ENCODE measurements at regions not wholly inside any gene's neighbourhood (a gene's known extent, or its start where the extent isn't known, plus 50 kb on each side); places are given as distances from the start of the nearest gene placed in this dataset.

DNA sequence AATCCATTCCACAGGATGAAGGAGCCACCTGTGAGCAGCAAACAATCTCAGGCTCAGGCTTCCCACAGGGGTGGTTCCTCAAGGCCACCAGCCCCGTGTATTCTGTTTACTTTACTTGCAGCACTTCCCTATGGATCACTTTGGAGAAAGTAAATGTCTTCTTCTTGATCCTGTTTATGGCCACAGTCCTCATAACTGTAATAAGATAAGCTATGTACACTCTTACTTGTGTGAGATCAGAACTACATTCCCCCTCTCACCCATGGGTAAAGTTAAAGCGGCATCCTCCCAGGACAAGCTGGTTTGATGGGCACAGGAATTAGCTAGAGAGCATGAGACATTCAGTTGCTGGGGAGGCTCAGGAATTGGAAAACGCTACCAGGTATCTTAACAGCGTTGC, 86.1 kb downstream of the TMEM215 start:
- TF ChIP-seq, protein P1, sequence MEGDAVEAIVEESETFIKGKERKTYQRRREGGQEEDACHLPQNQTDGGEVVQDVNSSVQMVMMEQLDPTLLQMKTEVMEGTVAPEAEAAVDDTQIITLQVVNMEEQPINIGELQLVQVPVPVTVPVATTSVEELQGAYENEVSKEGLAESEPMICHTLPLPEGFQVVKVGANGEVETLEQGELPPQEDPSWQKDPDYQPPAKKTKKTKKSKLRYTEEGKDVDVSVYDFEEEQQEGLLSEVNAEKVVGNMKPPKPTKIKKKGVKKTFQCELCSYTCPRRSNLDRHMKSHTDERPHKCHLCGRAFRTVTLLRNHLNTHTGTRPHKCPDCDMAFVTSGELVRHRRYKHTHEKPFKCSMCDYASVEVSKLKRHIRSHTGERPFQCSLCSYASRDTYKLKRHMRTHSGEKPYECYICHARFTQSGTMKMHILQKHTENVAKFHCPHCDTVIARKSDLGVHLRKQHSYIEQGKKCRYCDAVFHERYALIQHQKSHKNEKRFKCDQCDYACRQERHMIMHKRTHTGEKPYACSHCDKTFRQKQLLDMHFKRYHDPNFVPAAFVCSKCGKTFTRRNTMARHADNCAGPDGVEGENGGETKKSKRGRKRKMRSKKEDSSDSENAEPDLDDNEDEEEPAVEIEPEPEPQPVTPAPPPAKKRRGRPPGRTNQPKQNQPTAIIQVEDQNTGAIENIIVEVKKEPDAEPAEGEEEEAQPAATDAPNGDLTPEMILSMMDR (conservative IDR thresholded peaks at IDR 0.05 in 1 of 2, IDR thresholded peaks at IDR 0.05 in 1 of 2; ENCODE audit: low read depth in 1 of 2, low read length in 2 of 2) = no peak
- TF ChIP-seq EZH2 (IDR thresholded peaks at IDR 0.05; ENCODE audit: low read length, missing control alignments) = no peak
- no peak overlapping the region for H3K4me2 ChIP-seq (ENCODE audit: extremely low read depth, insufficient read depth, low read length)
- no peak overlapping the region for H3K4me3 ChIP-seq (replicated peaks in 1 of 4; ENCODE audit: control extremely low read depth in 1 of 4, insufficient read depth in 1 of 4, low read depth in 3 of 4, low read length in 4 of 4)
- H3K4me1 ChIP-seq (ENCODE audit: control insufficient read depth, extremely low read depth, insufficient read depth, low read length) = no peaks in the 10 kb centered on the region
- H3K36me3 ChIP-seq (ENCODE audit: control insufficient read depth, insufficient read depth, low read length) = no peaks in the 10 kb centered on the region
- DNase-seq (ENCODE audit: low read depth in 2 of 2) = no peak
- H3K27ac ChIP-seq (ENCODE audit: insufficient read depth, low read length) = no peak overlapping the region
- H3K9ac ChIP-seq (ENCODE audit: insufficient read depth, low read length) = no peak overlapping the region
- H3K27me3 ChIP-seq (ENCODE audit: control insufficient read depth, insufficient read depth, low read length) = no peaks in the 10 kb centered on the region
- no peaks in the 10 kb centered on the region for H4K20me1 ChIP-seq (ENCODE audit: control insufficient read depth, extremely low read depth, insufficient read depth, low read length)
- no peaks in the 10 kb centered on the region for H3K79me2 ChIP-seq (ENCODE audit: control insufficient read depth, insufficient read depth, low read length)
- H3K9me3 ChIP-seq (ENCODE audit: control insufficient read depth, insufficient read depth, low read depth, low read length) = no peaks in the 10 kb centered on the region
- no peak overlapping the region for H2AFZ ChIP-seq (ENCODE audit: low read length)

DNA sequence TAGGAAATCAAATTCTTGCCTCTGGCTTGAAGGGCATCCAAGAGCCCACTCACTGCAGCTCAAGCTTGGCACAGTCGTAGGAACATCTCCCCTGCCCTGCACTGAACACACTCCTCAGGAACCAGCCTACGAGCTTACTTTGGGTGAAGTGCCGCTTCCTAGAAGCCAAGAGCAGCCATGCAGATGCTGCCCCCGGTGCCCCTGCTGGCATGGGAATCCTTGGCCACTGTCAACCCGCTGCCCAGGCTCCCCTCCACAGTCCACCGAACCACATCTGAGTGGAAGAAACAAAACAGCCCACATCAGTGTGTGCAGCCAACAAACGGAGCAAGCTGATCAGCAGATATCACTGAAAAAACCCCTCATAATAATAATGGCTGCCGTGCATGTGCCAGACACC, 89.8 kb downstream of the TMEM215 start:
- Histone ChIP-seq H3K9ac (ENCODE audit: insufficient read depth, low read length) (no peak overlapping the region), H3K4me1 (ENCODE audit: control insufficient read depth, extremely low read depth, insufficient read depth, low read length) (no peaks in the 10 kb centered on the region), H3K9me3 (ENCODE audit: control insufficient read depth, insufficient read depth, low read depth, low read length) (no peaks in the 10 kb centered on the region), H4K20me1 (ENCODE audit: control insufficient read depth, extremely low read depth, insufficient read depth, low read length) (no peaks in the 10 kb centered on the region), H3K4me2 (ENCODE audit: extremely low read depth, insufficient read depth, low read length) (no peak overlapping the region), H2AFZ (ENCODE audit: low read length) (no peak overlapping the region), H3K36me3 (ENCODE audit: control insufficient read depth, insufficient read depth, low read length) (no peaks in the 10 kb centered on the region), H3K4me3 (replicated peaks in 1 of 4; ENCODE audit: control extremely low read depth in 1 of 4, insufficient read depth in 1 of 4, low read depth in 3 of 4, low read length in 4 of 4) (no peak overlapping the region), H3K79me2 (ENCODE audit: control insufficient read depth, insufficient read depth, low read length) (no peaks in the 10 kb centered on the region), H3K27me3 (ENCODE audit: control insufficient read depth, insufficient read depth, low read length) (no peaks in the 10 kb centered on the region), H3K27ac (ENCODE audit: insufficient read depth, low read length) (no peak overlapping the region)
- DNase-seq (ENCODE audit: low read depth in 2 of 2) = no peak
- TF ChIP-seq, protein P1 (conservative IDR thresholded peaks at IDR 0.05 in 1 of 2, IDR thresholded peaks at IDR 0.05 in 1 of 2; ENCODE audit: low read depth in 1 of 2, low read length in 2 of 2) = no peak
- no peak for TF ChIP-seq EZH2 (IDR thresholded peaks at IDR 0.05; ENCODE audit: low read length, missing control alignments)

DNA sequence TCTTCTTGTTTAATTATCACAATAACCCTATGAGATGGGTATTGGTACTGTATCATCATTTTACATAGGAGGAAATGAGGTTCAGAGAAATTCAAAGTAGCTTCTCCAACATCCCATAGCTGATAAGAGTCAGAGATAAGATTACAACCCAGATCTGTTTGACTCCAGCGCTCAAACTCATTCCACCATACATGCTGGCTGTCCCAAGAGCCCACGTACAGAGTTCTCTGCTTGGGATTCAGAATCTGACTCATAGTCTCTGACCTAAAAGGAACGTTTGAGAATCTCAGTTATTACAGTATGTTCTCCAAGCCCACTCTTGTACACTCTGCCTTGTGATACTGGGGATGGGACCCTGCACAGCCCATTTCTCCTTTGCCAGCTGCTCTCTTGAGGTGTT, 90.2 kb downstream of the TMEM215 start:
- Histone ChIP-seq H3K79me2 (ENCODE audit: control insufficient read depth, insufficient read depth, low read length) (no peaks in the 10 kb centered on the region), H3K9me3 (ENCODE audit: control insufficient read depth, insufficient read depth, low read depth, low read length) (no peaks in the 10 kb centered on the region), H3K27ac (ENCODE audit: insufficient read depth, low read length) (no peak overlapping the region), H3K36me3 (ENCODE audit: control insufficient read depth, insufficient read depth, low read length) (no peaks in the 10 kb centered on the region), H3K27me3 (ENCODE audit: control insufficient read depth, insufficient read depth, low read length) (no peaks in the 10 kb centered on the region), H3K4me2 (ENCODE audit: extremely low read depth, insufficient read depth, low read length) (no peak overlapping the region), H3K4me1 (ENCODE audit: control insufficient read depth, extremely low read depth, insufficient read depth, low read length) (no peaks in the 10 kb centered on the region), H2AFZ (ENCODE audit: low read length) (no peak overlapping the region), H3K9ac (ENCODE audit: insufficient read depth, low read length) (no peak overlapping the region), H3K4me3 (replicated peaks in 1 of 4; ENCODE audit: control extremely low read depth in 1 of 4, insufficient read depth in 1 of 4, low read depth in 3 of 4, low read length in 4 of 4) (no peak overlapping the region), H4K20me1 (ENCODE audit: control insufficient read depth, extremely low read depth, insufficient read depth, low read length) (no peaks in the 10 kb centered on the region)
- TF ChIP-seq EZH2 (IDR thresholded peaks at IDR 0.05; ENCODE audit: low read length, missing control alignments) = no peak
- TF ChIP-seq, protein P1 (conservative IDR thresholded peaks at IDR 0.05 in 1 of 2, IDR thresholded peaks at IDR 0.05 in 1 of 2; ENCODE audit: low read depth in 1 of 2, low read length in 2 of 2) = no peak
- DNase-seq (ENCODE audit: low read depth in 2 of 2) = no peak

All from fibroblast of lung (primary cell).